GM19397 (cell line): ENCODE measurements at regions not wholly inside any gene's neighbourhood (a gene's known extent, or its start where the extent isn't known, plus 50 kb on each side); places are given as distances from the start of the nearest gene placed in this dataset.

Source experiments
- ATAC-seq: cut with Tn5 transposase; IDR thresholded peaks from one replicate; pipeline ENCODE4 v1.9.1; 2021; ENCODE audit warnings: mild to moderate bottlenecking, moderate library complexity; ENCODE audit not compliant: unreplicated experiment

DNA sequence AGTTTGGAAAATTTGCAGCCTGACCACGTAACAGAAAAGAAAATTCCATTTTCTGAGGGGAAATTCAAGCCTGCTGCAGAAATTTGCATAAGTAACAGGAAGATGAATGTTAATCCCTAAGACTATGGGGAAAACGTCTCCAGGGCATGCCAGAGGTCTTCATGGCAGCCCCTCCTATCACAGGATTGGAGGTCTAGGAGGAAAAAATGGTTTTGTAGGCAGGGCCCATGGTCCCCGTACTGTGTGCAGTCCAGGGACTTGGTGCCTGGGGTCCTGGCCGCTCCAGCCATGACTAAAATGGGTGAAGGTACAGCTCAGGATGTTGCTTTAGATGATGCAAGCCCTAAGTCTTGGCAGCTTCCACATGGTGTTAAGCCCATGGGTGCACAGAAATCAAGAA is 437.3 kb upstream of the SEMA3A start:
- no peak for ATAC-seq

DNA sequence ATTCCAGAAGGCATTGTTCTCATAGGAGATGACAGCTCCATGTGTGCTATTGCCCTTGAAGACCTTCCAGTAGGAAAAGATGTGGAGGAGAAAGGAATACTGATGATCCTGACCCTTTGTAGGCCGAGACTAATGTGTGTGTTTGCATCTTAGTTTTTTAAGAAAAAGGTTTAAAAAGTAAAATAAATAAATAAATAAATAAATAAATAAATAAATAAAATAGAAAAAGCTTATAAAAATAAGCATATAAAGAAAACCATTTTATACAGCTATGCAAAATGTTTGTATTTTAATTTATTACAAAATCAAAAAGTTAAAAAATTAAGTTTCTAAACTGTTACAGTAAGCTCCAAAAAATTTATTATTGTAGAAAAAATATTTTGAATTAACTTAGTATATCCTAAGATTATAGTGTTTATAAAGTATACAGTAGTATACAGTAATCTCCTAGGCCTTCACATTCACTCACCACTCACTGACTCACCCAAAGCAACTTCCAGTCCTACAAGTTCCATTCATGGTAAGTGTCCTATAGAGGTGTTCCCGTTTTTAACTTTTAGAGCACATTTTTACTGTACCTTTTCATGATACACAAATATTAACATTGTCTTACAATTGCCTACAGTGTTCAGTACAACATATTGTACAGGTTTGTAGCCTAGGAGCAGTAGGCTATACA is 435.2 kb upstream of the SEMA3A start:
- no peak for ATAC-seq

DNA sequence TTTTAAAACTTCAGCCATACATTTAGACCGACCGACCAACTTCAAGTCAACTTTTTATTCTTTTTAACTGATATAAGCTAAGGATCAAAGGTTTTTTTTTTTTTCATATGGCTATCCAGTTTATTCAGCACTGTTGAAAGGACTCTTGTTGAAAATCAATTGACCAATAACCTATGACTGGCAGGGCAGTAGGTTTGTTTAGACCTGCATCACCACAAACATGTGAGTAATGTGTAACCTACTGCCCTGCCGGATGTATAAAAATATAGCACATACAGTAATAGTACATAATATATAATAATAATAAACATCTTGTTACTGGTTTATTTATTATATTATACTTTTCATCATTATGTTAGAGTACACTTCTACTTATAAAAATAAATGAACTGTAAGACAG is 434.6 kb upstream of the SEMA3A start:
- ATAC-seq, result no peak

DNA sequence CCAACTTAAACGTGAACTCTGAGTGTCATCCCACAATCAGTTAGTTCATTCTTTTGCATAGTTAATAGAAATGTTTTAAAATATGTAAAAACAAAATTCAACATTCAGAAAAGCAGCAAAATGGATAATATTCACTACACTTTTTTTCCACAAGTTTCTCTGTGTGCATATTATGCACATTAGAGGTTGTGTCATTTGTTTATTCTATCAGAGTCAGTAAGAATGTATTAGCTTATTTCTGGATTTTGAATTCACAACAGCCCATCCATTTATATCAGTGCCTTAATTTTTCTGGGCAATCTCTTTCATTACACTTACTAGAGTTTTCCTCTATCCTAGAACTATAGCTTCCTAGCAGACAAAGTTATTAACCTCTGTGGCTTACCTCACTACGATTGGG is 432.7 kb upstream of the SEMA3A start:
- ATAC-seq, result no peak

DNA sequence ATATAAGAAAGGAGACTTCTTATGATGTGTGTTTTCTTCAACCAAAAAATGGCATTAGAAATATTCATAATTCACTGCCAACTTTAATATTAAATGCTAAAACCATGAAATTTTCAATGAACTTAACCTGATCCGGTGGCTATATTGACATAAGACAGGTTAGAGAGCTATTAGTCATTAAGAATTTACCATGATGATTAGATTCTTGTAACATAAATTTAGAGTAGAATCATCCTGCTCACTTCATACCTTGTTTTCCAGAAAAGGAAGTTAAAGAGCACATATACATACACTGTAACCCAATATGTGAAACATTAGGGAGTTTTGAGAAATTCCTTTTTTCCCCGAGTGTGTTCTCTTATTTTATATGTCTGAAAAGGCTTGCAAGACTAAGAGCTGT is 430.3 kb upstream of the SEMA3A start:
- ATAC-seq, result no peak

DNA sequence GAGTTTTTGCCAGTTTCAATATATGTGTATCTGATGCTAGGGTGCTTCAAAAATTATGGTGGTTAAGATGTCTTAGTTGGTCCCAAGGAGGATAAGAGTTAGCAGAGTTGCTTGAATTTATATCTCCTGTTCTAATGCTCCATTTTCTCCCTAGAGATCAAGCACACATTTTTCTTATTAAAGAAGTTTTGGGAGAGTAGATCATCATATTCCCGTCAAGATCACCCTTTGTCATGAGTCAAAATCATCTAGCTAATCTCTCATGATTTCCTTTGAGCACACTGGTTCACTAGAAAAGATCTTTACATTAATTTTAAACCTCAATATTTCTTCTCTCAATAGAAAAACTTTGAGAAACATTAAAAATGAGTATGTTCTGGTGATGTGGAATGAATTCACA is 429.9 kb upstream of the SEMA3A start:
- no peak for ATAC-seq

DNA sequence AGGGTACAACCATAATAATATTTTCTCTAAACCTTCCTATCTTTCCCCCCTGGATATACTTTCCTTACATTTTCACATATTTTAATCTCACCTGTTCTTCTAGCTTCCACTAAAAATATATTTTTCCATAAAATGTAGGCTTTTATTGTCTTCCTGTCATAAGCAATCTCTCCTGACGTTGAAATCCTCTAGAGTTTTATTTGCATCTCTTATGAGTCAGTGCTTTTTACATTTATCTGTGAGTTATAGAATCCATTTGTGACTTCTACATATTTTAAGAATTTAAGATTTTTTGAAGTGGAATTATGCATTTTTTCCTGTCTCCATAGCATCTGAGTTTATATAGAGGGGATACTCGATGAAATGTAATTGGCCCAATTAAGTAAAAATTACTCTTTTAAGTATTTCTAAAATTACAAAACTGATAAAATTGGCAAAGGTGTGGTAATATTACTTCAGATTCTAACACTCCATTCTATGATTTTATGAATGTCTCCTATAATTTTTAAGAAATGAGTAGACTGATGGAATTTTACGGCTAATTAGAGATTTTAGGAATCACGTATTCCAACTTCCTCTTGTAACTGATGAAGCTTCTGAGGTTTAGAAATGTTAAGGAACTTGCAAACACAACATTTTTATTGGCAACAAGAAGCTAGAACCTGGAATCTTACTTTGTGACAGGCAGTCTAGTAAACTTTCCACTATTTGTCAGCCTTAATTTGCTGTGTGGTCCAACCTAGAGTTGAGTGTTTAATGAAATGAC is 422.9 kb upstream of the SEMA3A start:
- no peak for ATAC-seq

DNA sequence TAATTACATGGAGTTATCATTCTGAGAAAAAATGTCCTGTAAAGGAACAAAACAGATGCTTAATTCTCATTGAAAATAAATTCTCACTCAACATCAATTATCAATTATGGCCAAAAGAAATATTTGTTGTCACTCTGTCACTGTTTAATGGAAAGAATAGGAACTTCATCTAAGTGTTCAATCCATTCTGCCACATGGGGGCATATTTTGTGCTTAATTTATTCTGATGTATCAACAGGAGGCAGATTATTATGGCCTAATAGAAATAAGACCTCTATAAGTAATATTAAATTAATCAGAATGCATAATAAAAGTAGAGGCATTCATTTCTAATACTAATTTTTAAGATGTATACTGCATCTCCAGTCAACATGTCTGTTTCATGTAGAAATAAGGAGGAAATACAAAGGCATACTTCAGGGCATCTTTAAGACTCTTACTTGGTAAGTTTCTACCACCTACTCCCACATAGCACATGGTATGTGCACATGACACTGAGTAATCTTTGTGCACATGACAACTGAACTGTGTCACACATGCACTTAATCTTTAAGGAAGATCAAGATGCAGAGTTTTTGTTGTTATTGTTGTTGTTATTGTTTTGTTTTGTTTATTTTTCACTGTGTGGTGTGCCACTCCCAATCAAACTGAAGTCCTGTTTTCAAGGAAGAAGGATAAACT is 420.4 kb upstream of the SEMA3A start:
- no peak for ATAC-seq

DNA sequence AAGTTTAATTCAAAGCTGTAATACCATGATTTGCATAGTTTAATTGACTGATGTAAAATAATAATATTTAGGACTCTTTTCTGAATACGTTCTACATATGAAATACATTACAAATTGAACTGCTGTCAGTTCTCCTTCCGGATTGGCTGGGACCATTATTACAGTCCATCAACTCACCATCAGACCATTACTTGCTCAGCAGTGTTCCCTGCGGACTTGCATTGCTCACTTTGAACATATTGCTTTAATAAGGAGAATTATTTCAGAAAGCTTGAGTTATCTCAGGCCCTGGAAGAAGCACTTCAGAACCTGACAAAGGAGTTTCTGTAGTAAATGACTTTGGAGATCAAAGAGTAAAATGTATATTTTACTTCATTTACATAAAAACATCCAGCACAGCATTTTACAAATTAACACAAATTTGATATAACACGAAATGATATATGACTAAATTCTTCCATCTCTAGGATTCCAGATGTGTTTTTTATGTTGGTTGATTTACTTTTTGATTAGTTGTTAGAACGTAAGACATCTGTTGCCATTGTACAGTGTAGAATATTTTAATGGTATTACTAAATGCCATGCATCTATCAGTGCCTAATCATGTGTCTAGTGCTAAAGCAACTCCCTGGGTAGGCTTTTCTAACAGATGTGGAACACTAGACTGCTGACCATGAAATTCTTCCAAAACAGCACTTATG is 418.5 kb upstream of the SEMA3A start:
- no peak for ATAC-seq

DNA sequence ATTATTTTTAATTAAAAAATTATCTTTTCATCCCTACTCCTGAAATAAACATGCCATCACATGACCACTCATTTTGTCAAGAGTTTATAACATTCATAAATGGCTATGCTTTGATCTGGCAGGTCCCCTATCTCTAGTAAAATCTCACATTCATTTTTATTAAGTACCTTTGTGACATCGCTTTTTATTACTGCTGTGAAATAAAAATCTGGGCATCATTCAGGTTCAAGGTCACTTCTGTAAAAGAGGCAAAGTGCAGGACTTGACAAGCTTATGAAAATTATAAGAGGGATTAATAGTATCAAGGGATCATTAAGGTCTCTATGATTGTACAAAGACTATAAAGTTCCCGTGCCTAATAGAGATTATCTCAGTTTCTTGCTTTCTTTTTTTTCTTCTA is 416.8 kb upstream of the SEMA3A start:
- no peak for ATAC-seq

DNA sequence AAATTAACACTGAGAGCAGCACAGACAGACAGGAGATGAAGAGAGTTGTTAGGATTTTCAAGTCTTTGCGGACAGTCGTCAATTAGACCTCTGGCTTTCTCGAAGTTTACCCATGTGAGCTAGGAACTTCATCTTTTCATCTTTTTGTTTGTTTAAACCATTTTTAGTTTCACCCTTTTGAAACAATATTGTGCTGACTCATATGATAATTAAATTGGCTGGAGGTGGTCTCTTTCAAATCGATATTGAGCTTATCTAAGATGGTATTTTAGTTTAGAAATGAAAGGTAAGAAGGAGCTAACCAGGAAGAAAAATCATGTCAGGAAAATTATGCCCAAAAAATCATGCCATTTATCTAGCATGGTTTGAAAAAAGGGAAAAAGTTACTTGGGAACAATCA is 415.8 kb upstream of the SEMA3A start:
- no peak for ATAC-seq

DNA sequence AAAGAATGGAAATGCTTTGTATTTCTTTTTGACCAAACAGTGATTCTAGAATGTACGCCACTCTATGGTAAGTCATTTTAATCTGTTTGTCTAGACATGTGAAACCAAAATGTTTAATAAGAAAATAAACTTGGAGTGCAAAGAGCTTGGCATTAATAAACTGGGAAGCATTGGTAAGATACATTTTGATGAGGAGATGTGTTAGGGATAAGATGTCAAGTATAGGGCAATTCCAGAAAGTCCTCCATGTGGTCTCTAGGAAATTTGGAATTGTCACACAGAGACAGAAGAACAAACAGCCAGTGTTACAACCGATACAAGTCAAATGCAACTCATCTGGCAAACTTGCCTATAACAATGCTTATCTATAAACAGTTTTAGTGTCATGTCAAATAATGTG is 410.7 kb upstream of the SEMA3A start:
- no peak for ATAC-seq

DNA sequence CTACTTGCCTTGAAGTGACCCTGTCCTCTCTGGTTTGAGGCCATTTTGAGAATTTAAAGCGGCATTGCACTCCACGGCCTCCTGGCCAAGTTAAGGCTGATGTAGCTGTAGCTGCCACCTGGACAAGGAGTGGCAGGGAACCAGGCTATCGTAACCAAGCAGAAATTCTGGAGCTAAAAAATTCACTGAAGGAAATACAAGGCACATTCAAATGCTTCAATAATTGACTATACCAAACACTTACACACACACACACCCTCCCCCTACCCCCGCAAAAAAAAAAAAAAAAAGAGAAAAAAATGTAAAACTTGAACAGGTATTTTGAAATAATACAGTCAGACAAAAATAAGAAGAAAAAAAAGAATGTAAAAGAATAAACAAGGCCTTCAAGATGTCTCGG is 409.0 kb upstream of the SEMA3A start:
- no peak for ATAC-seq

DNA sequence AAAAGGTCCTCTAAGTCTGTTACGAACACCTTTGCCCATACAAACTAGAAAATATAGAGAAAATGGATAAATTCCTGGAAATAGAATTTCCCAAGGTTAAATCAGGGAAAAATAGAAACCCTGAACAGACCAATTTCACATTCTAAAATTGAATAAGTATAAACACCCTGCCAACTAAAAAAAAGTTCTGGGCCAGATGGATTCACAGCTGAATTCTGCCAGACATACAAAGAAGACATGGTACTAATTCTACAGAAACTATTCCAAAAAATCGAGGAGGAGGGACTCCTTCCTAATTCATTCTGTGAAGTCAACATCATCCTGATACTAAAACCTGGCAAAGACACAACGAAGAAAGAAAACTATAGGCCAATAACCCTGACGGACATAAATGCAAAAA is 400.4 kb upstream of the SEMA3A start:
- ATAC-seq, result no peak

DNA sequence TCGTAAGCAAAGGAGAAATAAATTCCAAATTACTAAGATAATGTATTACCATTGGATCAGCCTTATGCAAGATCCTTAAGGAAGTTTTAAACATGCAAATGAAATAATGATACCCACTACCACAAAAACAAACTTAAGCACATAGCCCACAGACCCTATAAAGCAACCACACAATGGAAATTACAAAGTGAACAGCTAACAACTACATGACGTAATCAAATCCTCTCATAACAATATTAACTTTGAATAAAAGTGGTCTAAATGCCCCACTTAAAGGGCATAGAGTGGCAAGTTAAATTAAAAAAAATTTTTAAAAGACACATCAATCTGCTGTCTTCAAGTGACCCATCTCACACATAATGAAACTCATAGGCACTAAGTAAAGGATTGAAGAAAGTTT is 397.3 kb upstream of the SEMA3A start:
- no peak for ATAC-seq

DNA sequence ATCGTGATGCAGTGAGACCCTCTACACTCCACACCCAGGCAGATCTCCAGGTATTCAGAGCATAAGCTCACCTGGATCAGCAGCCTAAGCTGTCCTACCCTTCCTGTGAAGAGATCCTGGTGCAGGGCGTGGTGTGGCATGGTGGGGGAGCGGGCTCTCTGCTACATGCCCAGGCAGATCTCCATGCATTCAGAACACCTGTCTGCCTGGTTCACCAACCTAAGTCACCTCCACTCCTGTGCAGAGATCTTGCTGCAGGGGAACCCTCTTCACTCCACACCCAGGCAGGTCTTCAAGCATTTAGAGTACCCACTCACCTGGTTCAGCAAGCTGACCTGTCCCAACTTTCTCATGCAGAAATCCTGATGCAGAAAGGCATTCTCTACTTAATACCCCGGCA is 394.4 kb upstream of the SEMA3A start:
- ATAC-seq, result no peak

DNA sequence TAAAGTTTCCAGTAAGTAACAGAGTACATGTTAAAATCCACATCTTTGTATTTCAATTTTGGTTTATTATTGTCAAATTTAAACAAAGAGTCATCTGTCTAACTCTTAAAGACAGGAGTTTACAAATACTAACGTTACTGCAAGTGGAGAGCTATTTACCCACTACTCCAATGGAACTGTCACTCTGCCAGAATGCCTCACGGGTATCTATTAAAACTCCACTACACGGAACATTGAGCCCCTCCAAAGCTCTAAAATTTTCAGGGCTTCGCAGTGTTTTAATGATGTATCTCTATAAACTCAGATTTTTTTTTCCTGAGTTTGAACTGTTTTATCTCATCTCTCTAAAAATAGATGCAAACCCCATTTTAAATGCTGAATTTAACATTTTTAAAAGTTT is 388.7 kb upstream of the SEMA3A start:
- no peak for ATAC-seq

DNA sequence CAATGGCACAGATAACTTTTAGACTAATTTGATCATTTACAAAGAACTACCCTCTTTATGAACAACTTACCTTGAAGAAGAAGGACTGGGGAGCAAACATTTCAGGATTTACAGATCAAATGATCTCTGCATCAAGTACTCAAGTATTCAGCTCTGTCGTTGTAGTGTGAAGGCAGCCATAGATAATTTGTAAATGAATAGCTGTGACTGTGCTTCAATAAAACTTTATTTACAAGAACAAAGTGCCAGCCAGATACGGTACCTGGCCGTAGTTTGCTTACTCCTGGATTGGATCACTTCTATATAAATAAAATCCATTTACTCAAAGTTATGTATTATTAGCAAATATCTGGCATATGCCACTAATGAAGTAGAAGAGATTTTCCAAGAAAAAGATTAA is 388.2 kb upstream of the SEMA3A start:
- no peak for ATAC-seq

DNA sequence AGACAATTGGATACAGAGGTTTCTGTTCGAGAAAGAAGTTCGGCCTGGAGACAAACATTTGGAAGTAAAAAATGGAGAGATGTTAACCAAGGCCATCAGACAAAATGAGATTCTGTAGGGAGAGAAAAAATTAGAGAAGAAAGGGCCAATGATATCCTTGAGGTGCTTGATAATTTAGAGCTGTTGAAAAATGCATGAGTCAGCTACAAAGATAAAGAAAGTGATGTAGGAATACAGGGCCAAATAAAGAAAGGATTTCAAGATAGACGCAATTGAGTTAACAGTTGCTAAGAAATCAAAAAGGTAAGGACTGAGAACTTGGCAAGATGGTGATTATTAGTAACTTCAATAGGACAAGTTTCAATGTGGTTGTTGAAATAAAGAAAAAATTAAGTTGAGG is 384.2 kb upstream of the SEMA3A start:
- no peak for ATAC-seq

DNA sequence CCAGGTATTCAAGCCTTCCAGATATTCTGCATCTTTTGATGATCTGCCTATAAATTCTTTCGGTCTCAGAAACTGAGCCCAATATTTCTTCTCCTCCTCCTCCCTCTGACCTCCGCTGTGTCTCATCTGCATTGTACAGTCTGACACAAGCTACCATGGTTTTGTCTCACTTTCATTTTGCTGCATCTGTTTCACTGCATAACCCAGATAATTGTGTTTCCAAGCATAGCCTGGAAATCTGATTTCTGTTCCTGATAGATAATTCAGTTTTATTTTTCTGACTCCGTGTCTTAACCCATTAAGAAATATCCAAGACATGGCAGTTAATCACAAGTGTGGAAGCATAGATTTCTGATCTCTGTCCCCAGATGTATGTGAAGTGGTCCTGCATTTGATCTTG is 374.2 kb upstream of the SEMA3A start:
- ATAC-seq, result no peak

DNA sequence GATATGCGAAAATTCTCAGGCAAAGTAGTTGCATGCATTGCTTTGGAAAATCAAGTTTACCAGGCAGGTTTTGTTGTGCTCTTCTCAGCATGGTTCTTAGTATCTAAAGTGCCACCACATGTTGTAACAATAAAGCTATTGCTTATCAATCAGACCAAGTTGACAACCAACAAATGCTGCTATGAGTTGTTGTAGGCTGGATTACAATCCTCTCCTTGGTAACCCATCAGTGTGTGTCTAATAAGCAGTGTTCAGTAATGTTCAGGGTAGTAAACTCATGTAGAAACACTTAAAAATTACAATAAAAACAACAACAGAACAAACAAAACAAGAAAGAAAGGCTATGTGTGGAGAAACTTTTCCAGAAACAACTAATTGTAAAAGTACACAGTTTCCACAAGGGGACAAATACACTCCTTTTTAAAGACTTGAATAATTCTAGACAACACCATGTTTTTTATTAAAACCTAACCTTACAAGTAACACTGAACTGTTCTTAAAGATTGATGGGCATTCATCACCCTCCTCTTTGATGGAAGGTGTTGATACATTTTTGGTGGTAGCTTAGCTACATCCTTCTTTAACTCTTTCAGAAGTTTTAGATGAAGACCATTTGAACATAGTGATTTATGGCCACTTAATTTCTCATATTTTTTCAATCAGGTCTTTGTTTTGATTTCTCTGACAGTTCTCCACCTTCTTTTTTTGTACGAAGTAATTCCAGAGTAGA is 370.9 kb upstream of the SEMA3A start:
- no peak for ATAC-seq
